Fibroblast of skin of right quadriceps (primary cell): ENCODE measurements at regions not wholly inside any gene's neighbourhood (a gene's known extent, or its start where the extent isn't known, plus 50 kb on each side); places are given as distances from the start of the nearest gene placed in this dataset.
"Not testable (repeated sequence)": the region's sequence is repeated elsewhere in the genome, so short reads cannot be mapped to it uniquely, and the experiment has no call there.

Experiments used
- DNase-seq: peaks from one replicate; pipeline ENCODE4 v3.0.0-alpha.2; 2013

GRCh38 chr21:17676930-17677329 lies 64.2 kb upstream of the BTG3 start:
- DNase-seq = not testable (repeated sequence)

DNA sequence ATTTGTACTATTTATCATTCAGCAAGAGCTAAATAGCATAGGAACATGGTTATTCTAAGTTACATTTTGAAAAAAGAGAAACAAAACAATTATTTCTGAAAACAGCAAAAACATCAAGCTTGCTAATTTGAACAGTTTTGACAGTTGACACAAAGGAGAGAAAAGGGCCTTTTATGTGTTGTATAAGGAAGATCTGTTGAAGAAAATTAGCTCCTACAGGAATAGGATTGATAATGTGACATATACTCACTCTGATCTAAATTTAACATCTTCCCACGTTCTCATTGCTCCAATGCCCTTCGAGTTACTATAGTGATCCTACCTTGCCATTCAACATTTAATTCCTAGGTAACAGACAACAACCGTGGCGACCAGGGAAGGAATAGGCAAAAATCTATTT lies 61.4 kb upstream of the BTG3 start:
- no peak for DNase-seq

GRCh38 chr21:17673261-17674020 lies 60.7 kb upstream of the BTG3 start:
- DNase-seq = peak; percentile 7

DNA sequence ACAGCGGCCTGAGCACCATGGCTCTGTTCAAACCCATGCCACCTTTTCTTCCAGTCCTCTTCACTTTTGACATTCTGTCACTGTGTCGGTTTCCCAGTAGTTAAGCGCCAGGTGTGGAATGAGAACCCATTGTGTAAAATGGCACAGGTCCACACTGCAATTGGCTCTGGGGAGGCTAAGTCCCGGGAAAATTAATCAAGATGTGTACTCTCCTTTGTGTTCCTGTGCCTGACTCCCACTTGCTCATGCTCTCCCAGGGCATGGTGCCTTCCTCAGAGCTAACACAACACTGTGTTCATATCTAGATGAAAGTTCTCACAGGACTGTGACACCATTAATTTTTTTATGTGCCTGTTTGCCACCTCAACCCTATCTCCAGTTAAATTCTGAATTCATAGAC lies 59.0 kb upstream of the BTG3 start:
- no peak for DNase-seq

- no peak for DNase-seq
Observed at GRCh38 chr21:17668479-17669140, 55.9 kb upstream of the BTG3 start.

- DNase-seq = no peak
Observed at GRCh38 chr21:17667256-17667655, 54.6 kb upstream of the BTG3 start.
